GM06990 (cell line): ENCODE measurements at regions not wholly inside any gene's neighbourhood (a gene's known extent, or its start where the extent isn't known, plus 50 kb on each side); places are given as distances from the start of the nearest gene placed in this dataset.

Source experiments
- DNase-seq: peaks from one replicate; pipeline ENCODE4 v3.0.0-alpha.2; 2011; ENCODE audit not compliant: insufficient read length; ENCODE audit errors: extremely low read depth
- H3K27me3 ChIP-seq: replicated peaks from 2 replicates; pipeline ENCODE4 v1.6.0; 2011; ENCODE audit warnings: low read length; ENCODE audit not compliant: control insufficient read depth, insufficient read depth
- H3K36me3 ChIP-seq: 2 replicates; pipeline ENCODE4 v1.5.1; 2011; ENCODE audit warnings: low read length; ENCODE audit not compliant: control insufficient read depth, insufficient read depth
- H3K4me3 ChIP-seq: replicated peaks from 2 replicates; pipeline ENCODE4 v1.5.1; 2011; ENCODE audit warnings: low read depth, mild to moderate bottlenecking, control low read depth, low read length
- TF ChIP-seq, protein P1 (sequence below): IDR thresholded peaks from 2 replicates; pipeline ENCODE4 v1.5.1; 2011; ENCODE audit warnings: low read length, control low read depth, mild to moderate bottlenecking, inconsistent platforms; ENCODE audit not compliant: insufficient read depth, poor library complexity, severe bottlenecking

DNA sequence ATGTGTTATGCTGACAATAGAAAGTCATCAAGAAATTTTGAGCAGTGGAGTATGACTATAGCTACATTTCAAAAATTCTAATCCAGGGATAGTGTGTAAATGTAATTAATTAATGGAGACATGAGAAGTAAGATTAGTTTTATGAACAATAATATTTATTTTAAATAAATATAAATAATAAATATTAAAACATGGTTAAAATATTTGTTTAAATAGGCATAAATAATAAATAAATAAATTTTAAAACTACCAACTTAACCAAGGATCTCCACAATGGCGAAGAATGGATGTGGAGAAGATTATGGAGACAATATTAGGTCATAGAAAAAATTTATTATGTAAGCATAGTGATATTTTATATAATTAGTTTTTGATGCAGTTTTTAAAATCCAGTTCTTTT lies 588.2 kb upstream of the NOVA1 start:
- Histone ChIP-seq H3K4me3 (no peak overlapping the region), H3K36me3 (no peaks in the 10 kb centered on the region), H3K27me3 (no peaks in the 10 kb centered on the region)
- no peak for DNase-seq
- TF ChIP-seq, protein P1, sequence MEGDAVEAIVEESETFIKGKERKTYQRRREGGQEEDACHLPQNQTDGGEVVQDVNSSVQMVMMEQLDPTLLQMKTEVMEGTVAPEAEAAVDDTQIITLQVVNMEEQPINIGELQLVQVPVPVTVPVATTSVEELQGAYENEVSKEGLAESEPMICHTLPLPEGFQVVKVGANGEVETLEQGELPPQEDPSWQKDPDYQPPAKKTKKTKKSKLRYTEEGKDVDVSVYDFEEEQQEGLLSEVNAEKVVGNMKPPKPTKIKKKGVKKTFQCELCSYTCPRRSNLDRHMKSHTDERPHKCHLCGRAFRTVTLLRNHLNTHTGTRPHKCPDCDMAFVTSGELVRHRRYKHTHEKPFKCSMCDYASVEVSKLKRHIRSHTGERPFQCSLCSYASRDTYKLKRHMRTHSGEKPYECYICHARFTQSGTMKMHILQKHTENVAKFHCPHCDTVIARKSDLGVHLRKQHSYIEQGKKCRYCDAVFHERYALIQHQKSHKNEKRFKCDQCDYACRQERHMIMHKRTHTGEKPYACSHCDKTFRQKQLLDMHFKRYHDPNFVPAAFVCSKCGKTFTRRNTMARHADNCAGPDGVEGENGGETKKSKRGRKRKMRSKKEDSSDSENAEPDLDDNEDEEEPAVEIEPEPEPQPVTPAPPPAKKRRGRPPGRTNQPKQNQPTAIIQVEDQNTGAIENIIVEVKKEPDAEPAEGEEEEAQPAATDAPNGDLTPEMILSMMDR: no peak

DNA sequence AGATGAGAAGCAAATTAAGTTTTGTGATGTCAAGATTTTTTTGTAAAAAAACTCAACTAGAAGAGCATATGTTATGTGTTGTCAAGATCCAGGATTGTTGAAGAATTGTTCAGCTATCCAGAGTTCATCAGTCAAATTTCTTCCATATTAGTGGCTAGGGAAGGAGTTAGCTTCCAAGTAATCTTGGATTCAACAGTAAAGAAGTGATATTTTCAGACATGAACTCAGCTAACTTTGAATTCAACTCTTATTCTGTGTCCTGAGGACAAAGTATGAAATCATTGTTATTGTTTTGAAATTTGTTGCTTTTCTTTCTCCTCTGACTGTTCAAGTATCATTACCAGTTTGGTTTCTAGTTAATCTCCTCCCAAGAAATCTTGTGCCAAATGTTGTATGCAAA lies 589.3 kb upstream of the NOVA1 start:
- no peaks in the 10 kb centered on the region for H3K36me3 ChIP-seq
- no peak overlapping the region for H3K4me3 ChIP-seq
- H3K27me3 ChIP-seq: no peaks in the 10 kb centered on the region
- TF ChIP-seq, protein P1: no peak
- DNase-seq: no peak

DNA sequence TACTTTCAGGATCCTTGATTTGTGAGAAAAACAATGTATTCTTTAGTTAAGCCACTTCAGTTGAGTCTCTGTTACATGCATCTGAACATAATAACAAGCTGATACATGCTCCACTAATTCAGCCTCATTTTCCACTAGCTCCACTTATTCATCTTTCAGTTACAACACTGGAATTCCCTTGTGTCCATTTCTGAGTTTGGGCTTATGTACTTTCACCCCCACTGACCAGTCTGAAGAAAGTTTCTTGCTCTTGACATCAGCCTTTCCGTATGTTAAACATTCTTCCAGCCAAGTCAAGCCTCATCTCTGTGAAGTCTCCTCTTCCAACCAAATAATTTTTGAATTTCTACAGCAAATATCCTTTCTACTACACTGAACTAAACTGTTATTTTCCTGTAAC lies 592.5 kb upstream of the NOVA1 start:
- DNase-seq: no peak
- Histone ChIP-seq H3K27me3 (no peaks in the 10 kb centered on the region), H3K36me3 (no peaks in the 10 kb centered on the region), H3K4me3 (no peak overlapping the region)
- TF ChIP-seq, protein P1: no peak

DNA sequence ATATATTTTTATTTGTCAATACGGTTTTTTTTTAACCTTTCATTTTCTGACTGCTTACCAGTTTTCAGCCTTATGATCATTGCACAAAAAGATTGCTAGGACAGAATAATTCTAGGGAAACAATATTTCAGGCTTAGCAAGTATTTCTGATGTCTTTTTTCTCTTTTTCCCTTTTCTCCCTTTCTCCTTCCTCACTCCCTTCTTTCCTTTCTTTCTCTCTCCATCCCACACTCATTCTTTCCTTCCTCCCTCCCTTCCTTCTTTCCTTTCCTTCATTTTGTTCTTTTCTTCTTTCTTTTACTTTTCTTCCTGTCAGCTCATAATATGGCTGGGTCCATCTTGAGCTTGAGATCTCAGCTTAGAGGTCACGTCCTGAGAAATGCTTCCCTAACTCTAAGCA lies 601.4 kb upstream of the NOVA1 start:
- TF ChIP-seq, protein P1: no peak
- no peaks in the 10 kb centered on the region for H3K27me3 ChIP-seq
- H3K4me3 ChIP-seq: no peak overlapping the region
- no peaks in the 10 kb centered on the region for H3K36me3 ChIP-seq
- no peak for DNase-seq

DNA sequence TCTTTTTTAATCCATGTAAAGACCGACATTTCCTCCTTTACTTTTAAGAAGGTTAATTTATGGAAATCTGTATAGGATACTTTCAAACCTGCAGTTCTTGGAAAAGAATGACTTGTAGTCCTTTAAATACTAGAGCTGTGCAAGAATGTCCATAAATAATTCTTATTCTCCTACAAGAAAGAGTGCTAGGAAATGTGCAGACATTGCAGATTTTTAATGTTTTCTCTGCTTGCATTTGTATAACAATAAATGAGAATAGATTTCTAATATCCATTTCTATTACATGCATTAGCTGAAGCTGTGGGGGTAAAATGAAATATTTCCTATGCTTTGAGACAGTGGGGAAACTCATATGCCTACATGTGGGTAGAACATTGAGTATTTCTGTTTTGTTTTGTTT lies 607.2 kb upstream of the NOVA1 start:
- TF ChIP-seq, protein P1: no peak
- H3K36me3 ChIP-seq: no peaks in the 10 kb centered on the region
- no peak overlapping the region for H3K4me3 ChIP-seq
- no peak for DNase-seq
- no peaks in the 10 kb centered on the region for H3K27me3 ChIP-seq

DNA sequence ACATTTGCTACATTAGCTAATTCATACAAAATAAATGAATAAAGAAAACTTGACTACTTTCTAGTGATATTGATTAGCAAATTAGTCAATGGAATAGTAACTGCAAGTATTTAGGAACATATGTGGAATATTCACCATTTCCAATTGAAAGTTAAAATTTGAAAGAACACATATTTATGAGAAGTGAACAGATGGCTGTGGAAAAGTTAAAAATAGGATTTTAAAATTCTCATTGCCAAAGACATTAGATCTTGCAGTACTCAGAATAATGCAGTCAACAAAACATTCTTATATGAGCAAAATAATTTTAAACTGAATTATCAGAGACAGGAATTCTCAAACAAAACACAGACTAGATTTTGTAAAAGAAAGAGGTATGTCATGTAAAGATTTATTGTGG lies 613.9 kb upstream of the NOVA1 start:
- H3K27me3 ChIP-seq: no peaks in the 10 kb centered on the region
- DNase-seq: no peak
- H3K4me3 ChIP-seq: no peak overlapping the region
- H3K36me3 ChIP-seq: no peaks in the 10 kb centered on the region
- TF ChIP-seq, protein P1: no peak
